Activated naive CD4-positive, alpha-beta T cell treated with anti-CD3 and anti-CD28 coated beads, Interleukin-2, amount 10 ng/mL, durations not matched to agents 7 days and 5 days (primary cell): ENCODE measurements at regions not wholly inside any gene's neighbourhood (a gene's known extent, or its start where the extent isn't known, plus 50 kb on each side); places are given as distances from the start of the nearest gene placed in this dataset.

Experiments used
- CTCF ChIA-PET: fragments of 350-600 bp; sonication (Branson Sonifier 250); formaldehyde crosslinking; loops from one replicate; lab custom pipeline; 2021; ENCODE audit warnings: antibody characterized with exemption; lab: Charles Lee
- DNase-seq: peaks from one replicate; pipeline ENCODE4 v3.0.0-alpha.2; 2020
- H3K27ac Mint-ChIP-seq: one replicate; pipeline ENCODE4 v1.8.0; 2021; ENCODE audit warnings: mild to moderate bottlenecking, moderate library complexity, mixed read lengths
- H3K27me3 Mint-ChIP-seq: one replicate; pipeline ENCODE4 v1.8.0; 2021; ENCODE audit warnings: mild to moderate bottlenecking, mixed read lengths
- H3K36me3 Mint-ChIP-seq: one replicate; pipeline ENCODE4 v1.8.0; 2021; ENCODE audit warnings: mixed read lengths
- H3K4me1 Mint-ChIP-seq: one replicate; pipeline ENCODE4 v1.8.0; 2021; ENCODE audit warnings: mixed read lengths
- H3K4me3 Mint-ChIP-seq: one replicate; pipeline ENCODE4 v1.8.0; 2021; ENCODE audit warnings: mild to moderate bottlenecking, moderate library complexity, mixed read lengths
- H3K9me3 Mint-ChIP-seq: one replicate; pipeline ENCODE4 v1.8.0; 2021; ENCODE audit warnings: mixed read lengths

- Mint-ChIP-seq H3K36me3 (no peaks in the 10 kb centered on the region), H3K4me3 (no peak overlapping the region), H3K4me1 (no peaks in the 10 kb centered on the region), H3K27me3 (peaks cover 6% of the 10 kb centered on the region), H3K27ac (no peak overlapping the region), H3K9me3 (no peaks in the 10 kb centered on the region)
- DNase-seq: no peak
- CTCF ChIA-PET: no interaction called here
Measured at GRCh38 chr5:172548311-172548731, 92.7 kb upstream of the NEURL1B start.

- DNase-seq: no peak
- H3K9me3 Mint-ChIP-seq: no peaks in the 10 kb centered on the region
- H3K4me3 Mint-ChIP-seq: no peak overlapping the region
- H3K27me3 Mint-ChIP-seq: peaks cover 6% of the 10 kb centered on the region
- no peaks in the 10 kb centered on the region for H3K36me3 Mint-ChIP-seq
- H3K27ac Mint-ChIP-seq: no peak overlapping the region
- no peaks in the 10 kb centered on the region for H3K4me1 Mint-ChIP-seq
- CTCF ChIA-PET: no interaction called here
Measured at GRCh38 chr5:172546196-172546595, 91.9 kb upstream of the SH3PXD2B start.

- CTCF ChIA-PET: no interaction called here
- no peak for DNase-seq
- no peak overlapping the region for H3K27ac Mint-ChIP-seq
- no peaks in the 10 kb centered on the region for H3K9me3 Mint-ChIP-seq
- H3K4me3 Mint-ChIP-seq: no peak overlapping the region
- H3K27me3 Mint-ChIP-seq: peaks cover 6% of the 10 kb centered on the region
- H3K4me1 Mint-ChIP-seq: no peaks in the 10 kb centered on the region
- no peaks in the 10 kb centered on the region for H3K36me3 Mint-ChIP-seq
Measured at GRCh38 chr5:172545291-172545801, 91.0 kb upstream of the SH3PXD2B start.

GRCh38 chr5:172544371-172545095, 90.2 kb upstream of the SH3PXD2B start:
- Mint-ChIP-seq H3K9me3 (no peaks in the 10 kb centered on the region), H3K27me3 (peaks cover 6% of the 10 kb centered on the region), H3K36me3 (no peaks in the 10 kb centered on the region), H3K4me3 (no peak overlapping the region), H3K4me1 (no peaks in the 10 kb centered on the region), H3K27ac (no peak overlapping the region)
- DNase-seq: no peak
- CTCF ChIA-PET: no interaction called here

- no peaks in the 10 kb centered on the region for H3K36me3 Mint-ChIP-seq
- CTCF ChIA-PET: no interaction called here
- DNase-seq: no peak
- H3K27me3 Mint-ChIP-seq: peaks cover 6% of the 10 kb centered on the region
- no peak overlapping the region for H3K4me3 Mint-ChIP-seq
- no peak overlapping the region for H3K27ac Mint-ChIP-seq
- no peaks in the 10 kb centered on the region for H3K9me3 Mint-ChIP-seq
- no peaks in the 10 kb centered on the region for H3K4me1 Mint-ChIP-seq
Measured at GRCh38 chr5:172543484-172544298, 89.4 kb upstream of the SH3PXD2B start.

- CTCF ChIA-PET: interaction anchor here (1.5 kb wide), 1 partner anchor 30 kb away, joined by 3 read pairs; no protein-coding TSS in a partner anchor
- H3K36me3 Mint-ChIP-seq: no peaks in the 10 kb centered on the region
- H3K27me3 Mint-ChIP-seq: peaks cover 6% of the 10 kb centered on the region
- no peak for DNase-seq
- H3K9me3 Mint-ChIP-seq: no peaks in the 10 kb centered on the region
- no peak overlapping the region for H3K4me3 Mint-ChIP-seq
- no peaks in the 10 kb centered on the region for H3K4me1 Mint-ChIP-seq
- no peak overlapping the region for H3K27ac Mint-ChIP-seq
Measured at GRCh38 chr5:172542651-172543131, 88.4 kb upstream of the SH3PXD2B start.

- CTCF ChIA-PET: interaction anchor here (1.5 kb wide), 1 partner anchor 30 kb away, joined by 3 read pairs; no protein-coding TSS in a partner anchor
- no peak overlapping the region for H3K27ac Mint-ChIP-seq
Measured at GRCh38 chr5:172541773-172542136, 87.4 kb upstream of the SH3PXD2B start.

GRCh38 chr5:172541099-172541772, 86.9 kb upstream of the SH3PXD2B start:
- H3K4me3 Mint-ChIP-seq: no peak overlapping the region
- peaks cover 9% of the 10 kb centered on the region for H3K27me3 Mint-ChIP-seq
- H3K4me1 Mint-ChIP-seq: no peaks in the 10 kb centered on the region
- CTCF ChIA-PET: no interaction called here
- no peak for DNase-seq
- H3K36me3 Mint-ChIP-seq: no peaks in the 10 kb centered on the region
- H3K27ac Mint-ChIP-seq: no peak overlapping the region
- H3K9me3 Mint-ChIP-seq: no peaks in the 10 kb centered on the region

More at GRCh38 chr5:172541773-172542136, 87.4 kb upstream of the SH3PXD2B start:
- no peaks in the 10 kb centered on the region for H3K4me1 Mint-ChIP-seq
- no peaks in the 10 kb centered on the region for H3K36me3 Mint-ChIP-seq
- no peaks in the 10 kb centered on the region for H3K9me3 Mint-ChIP-seq
- H3K27me3 Mint-ChIP-seq: peaks cover 9% of the 10 kb centered on the region
- DNase-seq: no peak
- H3K4me3 Mint-ChIP-seq: no peak overlapping the region

- CTCF ChIA-PET: no interaction called here
Measured at GRCh38 chr5:172540099-172540870, 86.0 kb upstream of the SH3PXD2B start.

GRCh38 chr5:172535108-172535445, 80.8 kb upstream of the SH3PXD2B start:
- no peaks in the 10 kb centered on the region for H3K9me3 Mint-ChIP-seq

More at GRCh38 chr5:172540099-172540870, 86.0 kb upstream of the SH3PXD2B start:
- no peak for DNase-seq
- Mint-ChIP-seq H3K9me3 (no peaks in the 10 kb centered on the region), H3K4me1 (no peaks in the 10 kb centered on the region), H3K27ac (no peak overlapping the region), H3K27me3 (peaks cover 7% of the 10 kb centered on the region), H3K4me3 (no peak overlapping the region), H3K36me3 (no peaks in the 10 kb centered on the region)

GRCh38 chr5:172534229-172535107, 80.1 kb upstream of the SH3PXD2B start:
- DNase-seq: no peak
- Mint-ChIP-seq H3K36me3 (no peaks in the 10 kb centered on the region), H3K4me1 (no peaks in the 10 kb centered on the region), H3K9me3 (no peaks in the 10 kb centered on the region), H3K27me3 (peaks cover 24% of the 10 kb centered on the region), H3K27ac (no peak overlapping the region), H3K4me3 (no peak overlapping the region)
- CTCF ChIA-PET: no interaction called here

More at GRCh38 chr5:172535108-172535445, 80.8 kb upstream of the SH3PXD2B start:
- no peaks in the 10 kb centered on the region for H3K36me3 Mint-ChIP-seq
- CTCF ChIA-PET: no interaction called here
- no peak overlapping the region for H3K27ac Mint-ChIP-seq
- H3K4me1 Mint-ChIP-seq: no peaks in the 10 kb centered on the region
- peaks cover 18% of the 10 kb centered on the region for H3K27me3 Mint-ChIP-seq
- no peak for DNase-seq
- no peak overlapping the region for H3K4me3 Mint-ChIP-seq

- Mint-ChIP-seq H3K9me3 (no peaks in the 10 kb centered on the region), H3K4me3 (no peak overlapping the region), H3K4me1 (no peaks in the 10 kb centered on the region), H3K27me3 (peaks cover 24% of the 10 kb centered on the region), H3K27ac (no peak overlapping the region), H3K36me3 (no peaks in the 10 kb centered on the region)
- CTCF ChIA-PET: no interaction called here
- no peak for DNase-seq
Measured at GRCh38 chr5:172533399-172534228, 79.3 kb upstream of the SH3PXD2B start.
